GM21447 (cell line): ENCODE measurements at regions not wholly inside any gene's neighbourhood (a gene's known extent, or its start where the extent isn't known, plus 50 kb on each side); places are given as distances from the start of the nearest gene placed in this dataset.

Source experiments
- ATAC-seq: cut with Tn5 transposase; IDR thresholded peaks from one replicate; pipeline ENCODE4 v1.9.1; 2021; ENCODE audit not compliant: unreplicated experiment

- ATAC-seq, result no peak
Observed at GRCh38 chr1:229950908-229951307, 116.1 kb upstream of the GALNT2 start.

GRCh38 chr1:229951856-229952534 lies 115.0 kb upstream of the GALNT2 start:
- no peak for ATAC-seq

GRCh38 chr1:229952670-229953520 lies 114.1 kb upstream of the GALNT2 start:
- ATAC-seq, result no peak

GRCh38 chr1:229953736-229954326 lies 113.2 kb upstream of the GALNT2 start:
- ATAC-seq, result no peak

GRCh38 chr1:229964281-229964680 lies 102.8 kb upstream of the GALNT2 start:
- ATAC-seq, result no peak

GRCh38 chr1:229970714-229971113 lies 96.3 kb upstream of the GALNT2 start:
- ATAC-seq, result no peak

GRCh38 chr1:229971141-229971540 lies 95.9 kb upstream of the GALNT2 start:
- ATAC-seq, result no peak

GRCh38 chr1:229972600-229973296 lies 94.3 kb upstream of the GALNT2 start:
- no peak for ATAC-seq

GRCh38 chr1:229973297-229973612 lies 93.8 kb upstream of the GALNT2 start:
- ATAC-seq, result no peak

GRCh38 chr1:229975047-229975446 lies 92.0 kb upstream of the GALNT2 start:
- ATAC-seq, result no peak

GRCh38 chr1:229980009-229980408 lies 87.0 kb upstream of the GALNT2 start:
- no peak for ATAC-seq

GRCh38 chr1:229981736-229982135 lies 85.3 kb upstream of the GALNT2 start:
- ATAC-seq, result no peak

- no peak for ATAC-seq
Observed at GRCh38 chr1:229984310-229984991, 82.6 kb upstream of the GALNT2 start.

- no peak for ATAC-seq
Observed at GRCh38 chr1:229984992-229985612, 81.9 kb upstream of the GALNT2 start.

- no peak for ATAC-seq
Observed at GRCh38 chr1:229985613-229986010, 81.4 kb upstream of the GALNT2 start.

GRCh38 chr1:229986737-229987337 lies 80.2 kb upstream of the GALNT2 start:
- no peak for ATAC-seq

- ATAC-seq, result no peak
Observed at GRCh38 chr1:229987953-229988352, 79.1 kb upstream of the GALNT2 start.

- ATAC-seq, result no peak
Observed at GRCh38 chr1:229988534-229988933, 78.5 kb upstream of the GALNT2 start.

- no peak for ATAC-seq
Observed at GRCh38 chr1:229989591-229990248, 77.3 kb upstream of the GALNT2 start.

- no peak for ATAC-seq
Observed at GRCh38 chr1:229990326-229990725, 76.7 kb upstream of the GALNT2 start.
